ENCODE measurements at regions not wholly inside any gene's neighbourhood (a gene's known extent, or its start where the extent isn't known, plus 50 kb on each side); places are given as distances from the start of the nearest gene placed in this dataset.

- TF ChIP-seq, protein P1, sequence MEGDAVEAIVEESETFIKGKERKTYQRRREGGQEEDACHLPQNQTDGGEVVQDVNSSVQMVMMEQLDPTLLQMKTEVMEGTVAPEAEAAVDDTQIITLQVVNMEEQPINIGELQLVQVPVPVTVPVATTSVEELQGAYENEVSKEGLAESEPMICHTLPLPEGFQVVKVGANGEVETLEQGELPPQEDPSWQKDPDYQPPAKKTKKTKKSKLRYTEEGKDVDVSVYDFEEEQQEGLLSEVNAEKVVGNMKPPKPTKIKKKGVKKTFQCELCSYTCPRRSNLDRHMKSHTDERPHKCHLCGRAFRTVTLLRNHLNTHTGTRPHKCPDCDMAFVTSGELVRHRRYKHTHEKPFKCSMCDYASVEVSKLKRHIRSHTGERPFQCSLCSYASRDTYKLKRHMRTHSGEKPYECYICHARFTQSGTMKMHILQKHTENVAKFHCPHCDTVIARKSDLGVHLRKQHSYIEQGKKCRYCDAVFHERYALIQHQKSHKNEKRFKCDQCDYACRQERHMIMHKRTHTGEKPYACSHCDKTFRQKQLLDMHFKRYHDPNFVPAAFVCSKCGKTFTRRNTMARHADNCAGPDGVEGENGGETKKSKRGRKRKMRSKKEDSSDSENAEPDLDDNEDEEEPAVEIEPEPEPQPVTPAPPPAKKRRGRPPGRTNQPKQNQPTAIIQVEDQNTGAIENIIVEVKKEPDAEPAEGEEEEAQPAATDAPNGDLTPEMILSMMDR (IDR thresholded peaks at IDR 0.05 in 4 of 5, conservative IDR thresholded peaks at IDR 0.05 in 1 of 5): no peak
- TF ChIP-seq POLR2A (IDR thresholded peaks at IDR 0.05): no peak
Observed at GRCh38 chr11:116119158-116119557, 614.9 kb upstream of the CADM1 start.

All from gastrocnemius medialis (tissue), 4 donors.